ENCODE measurements at regions not wholly inside any gene's neighbourhood (a gene's known extent, or its start where the extent isn't known, plus 50 kb on each side); places are given as distances from the start of the nearest gene placed in this dataset.

GRCh38 chr22:49042066-49042465, 785.6 kb downstream of the BRD1 start:
- H3K9me3 ChIP-seq (ENCODE audit: severe bottlenecking) = no peaks in the 10 kb centered on the region
- no peaks in the 10 kb centered on the region for H3K36me3 ChIP-seq (ENCODE audit: low read depth)
- no peaks in the 10 kb centered on the region for H3K27me3 ChIP-seq (ENCODE audit: insufficient read depth, poor library complexity, severe bottlenecking)
- no peak overlapping the region for H3K27ac ChIP-seq (ENCODE audit: poor library complexity, severe bottlenecking)
- H3K4me1 ChIP-seq (ENCODE audit: insufficient read depth, poor library complexity, severe bottlenecking) = no peaks in the 10 kb centered on the region
- no peak overlapping the region for H3K4me3 ChIP-seq (ENCODE audit: severe bottlenecking)
- TF ChIP-seq CTCF (IDR thresholded peaks at IDR 0.05; ENCODE audit: poor library complexity, severe bottlenecking) = no peak
- DNase-seq (ENCODE audit: low spot score) (no peak), ATAC-seq (ENCODE audit: low read depth) (no peak)

GRCh38 chr22:49040754-49041467, 786.8 kb downstream of the BRD1 start:
- no peak for ATAC-seq (ENCODE audit: low read depth)
- TF ChIP-seq CTCF (IDR thresholded peaks at IDR 0.05; ENCODE audit: poor library complexity, severe bottlenecking) = no peak
- H3K9me3 ChIP-seq (ENCODE audit: severe bottlenecking) = no peaks in the 10 kb centered on the region
- H3K27ac ChIP-seq (ENCODE audit: poor library complexity, severe bottlenecking) = no peak overlapping the region
- H3K36me3 ChIP-seq (ENCODE audit: low read depth) = no peaks in the 10 kb centered on the region
- peak; percentile 21 for DNase-seq (ENCODE audit: low spot score)
- no peaks in the 10 kb centered on the region for H3K27me3 ChIP-seq (ENCODE audit: insufficient read depth, poor library complexity, severe bottlenecking)
- H3K4me1 ChIP-seq (ENCODE audit: insufficient read depth, poor library complexity, severe bottlenecking) = no peaks in the 10 kb centered on the region
- no peak overlapping the region for H3K4me3 ChIP-seq (ENCODE audit: severe bottlenecking)

GRCh38 chr22:49040111-49040510, 787.6 kb downstream of the BRD1 start:
- Histone ChIP-seq H3K4me3 (ENCODE audit: severe bottlenecking) (no peak overlapping the region), H3K9me3 (ENCODE audit: severe bottlenecking) (no peaks in the 10 kb centered on the region), H3K4me1 (ENCODE audit: insufficient read depth, poor library complexity, severe bottlenecking) (no peaks in the 10 kb centered on the region), H3K36me3 (ENCODE audit: low read depth) (no peaks in the 10 kb centered on the region), H3K27ac (ENCODE audit: poor library complexity, severe bottlenecking) (no peak overlapping the region), H3K27me3 (ENCODE audit: insufficient read depth, poor library complexity, severe bottlenecking) (no peaks in the 10 kb centered on the region)
- no peak for TF ChIP-seq CTCF (IDR thresholded peaks at IDR 0.05; ENCODE audit: poor library complexity, severe bottlenecking)
- DNase-seq (ENCODE audit: low spot score) (peak; percentile 9), ATAC-seq (ENCODE audit: low read depth) (no peak)

GRCh38 chr22:49039625-49040024, 788.0 kb downstream of the BRD1 start:
- no peak overlapping the region for H3K4me3 ChIP-seq (ENCODE audit: severe bottlenecking)
- no peak for TF ChIP-seq CTCF (IDR thresholded peaks at IDR 0.05; ENCODE audit: poor library complexity, severe bottlenecking)
- no peaks in the 10 kb centered on the region for H3K36me3 ChIP-seq (ENCODE audit: low read depth)
- no peaks in the 10 kb centered on the region for H3K4me1 ChIP-seq (ENCODE audit: insufficient read depth, poor library complexity, severe bottlenecking)
- ATAC-seq (ENCODE audit: low read depth) (no peak), DNase-seq (ENCODE audit: low spot score) (peak; percentile 17)
- no peaks in the 10 kb centered on the region for H3K9me3 ChIP-seq (ENCODE audit: severe bottlenecking)
- no peaks in the 10 kb centered on the region for H3K27me3 ChIP-seq (ENCODE audit: insufficient read depth, poor library complexity, severe bottlenecking)
- H3K27ac ChIP-seq (ENCODE audit: poor library complexity, severe bottlenecking) = no peak overlapping the region

- H3K27ac ChIP-seq (ENCODE audit: poor library complexity, severe bottlenecking) = no peak overlapping the region
- H3K4me3 ChIP-seq (ENCODE audit: severe bottlenecking) = no peak overlapping the region
- H3K36me3 ChIP-seq (ENCODE audit: low read depth) = no peaks in the 10 kb centered on the region
- DNase-seq (ENCODE audit: low spot score) (peak; percentile 23), ATAC-seq (ENCODE audit: low read depth) (no peak)
- H3K4me1 ChIP-seq (ENCODE audit: insufficient read depth, poor library complexity, severe bottlenecking) = no peaks in the 10 kb centered on the region
- H3K9me3 ChIP-seq (ENCODE audit: severe bottlenecking) = no peaks in the 10 kb centered on the region
- no peak for TF ChIP-seq CTCF (IDR thresholded peaks at IDR 0.05; ENCODE audit: poor library complexity, severe bottlenecking)
- no peaks in the 10 kb centered on the region for H3K27me3 ChIP-seq (ENCODE audit: insufficient read depth, poor library complexity, severe bottlenecking)
Observed at GRCh38 chr22:49037701-49038245, 789.9 kb downstream of the BRD1 start.
